ENCODE measurements at regions not wholly inside any gene's neighbourhood (a gene's known extent, or its start where the extent isn't known, plus 50 kb on each side); places are given as distances from the start of the nearest gene placed in this dataset.

DNA sequence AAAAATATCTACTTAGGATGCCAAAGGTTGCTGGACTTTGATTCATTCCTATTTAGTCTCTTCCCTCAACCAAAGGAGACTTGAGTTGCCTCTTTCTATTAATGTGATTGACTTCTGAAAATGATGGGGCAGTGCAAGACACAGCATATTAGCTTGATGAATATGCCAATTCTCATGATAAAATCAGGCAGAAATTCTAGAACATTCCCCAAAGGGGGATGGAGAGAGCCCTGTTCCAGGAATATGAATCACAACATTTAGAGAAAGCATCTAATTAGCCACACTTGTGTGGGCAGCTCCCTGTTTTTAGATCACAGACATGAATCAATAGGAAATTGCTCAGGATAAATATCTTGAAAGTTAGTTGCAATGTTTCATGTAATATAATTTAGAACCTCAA, 584.0 kb upstream of the CDH8 start:
- TF ChIP-seq, protein P1, sequence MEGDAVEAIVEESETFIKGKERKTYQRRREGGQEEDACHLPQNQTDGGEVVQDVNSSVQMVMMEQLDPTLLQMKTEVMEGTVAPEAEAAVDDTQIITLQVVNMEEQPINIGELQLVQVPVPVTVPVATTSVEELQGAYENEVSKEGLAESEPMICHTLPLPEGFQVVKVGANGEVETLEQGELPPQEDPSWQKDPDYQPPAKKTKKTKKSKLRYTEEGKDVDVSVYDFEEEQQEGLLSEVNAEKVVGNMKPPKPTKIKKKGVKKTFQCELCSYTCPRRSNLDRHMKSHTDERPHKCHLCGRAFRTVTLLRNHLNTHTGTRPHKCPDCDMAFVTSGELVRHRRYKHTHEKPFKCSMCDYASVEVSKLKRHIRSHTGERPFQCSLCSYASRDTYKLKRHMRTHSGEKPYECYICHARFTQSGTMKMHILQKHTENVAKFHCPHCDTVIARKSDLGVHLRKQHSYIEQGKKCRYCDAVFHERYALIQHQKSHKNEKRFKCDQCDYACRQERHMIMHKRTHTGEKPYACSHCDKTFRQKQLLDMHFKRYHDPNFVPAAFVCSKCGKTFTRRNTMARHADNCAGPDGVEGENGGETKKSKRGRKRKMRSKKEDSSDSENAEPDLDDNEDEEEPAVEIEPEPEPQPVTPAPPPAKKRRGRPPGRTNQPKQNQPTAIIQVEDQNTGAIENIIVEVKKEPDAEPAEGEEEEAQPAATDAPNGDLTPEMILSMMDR (IDR thresholded peaks at IDR 0.05), result no peak
- TF ChIP-seq POLR2A (IDR thresholded peaks at IDR 0.05), result no peak

Measured in uterus (tissue), 2 donors.